ENCODE measurements at regions not wholly inside any gene's neighbourhood (a gene's known extent, or its start where the extent isn't known, plus 50 kb on each side); places are given as distances from the start of the nearest gene placed in this dataset.
"Not testable (repeated sequence)": the region's sequence is repeated elsewhere in the genome, so short reads cannot be mapped to it uniquely, and the experiment has no call there.

- DNase-seq (ENCODE audit: low read depth in 2 of 2): no peak
Observed at GRCh38 chr4:15336410-15337167, 91.2 kb upstream of the C1QTNF7 start.

- DNase-seq (ENCODE audit: low read depth in 2 of 2): not testable (repeated sequence)
Observed at GRCh38 chr4:15337168-15337657, 90.6 kb upstream of the C1QTNF7 start.

- DNase-seq (ENCODE audit: low read depth in 2 of 2): no peak
Observed at GRCh38 chr4:15339737-15340136, 88.1 kb upstream of the C1QTNF7 start.

GRCh38 chr4:15340332-15340731, 87.5 kb upstream of the C1QTNF7 start:
- DNase-seq (ENCODE audit: low read depth in 2 of 2): no peak

GRCh38 chr4:15340902-15341732, 86.7 kb upstream of the C1QTNF7 start:
- DNase-seq (ENCODE audit: low read depth in 2 of 2): no peak

- DNase-seq (ENCODE audit: low read depth in 2 of 2): no peak
Observed at GRCh38 chr4:15341733-15342300, 86.0 kb upstream of the C1QTNF7 start.

- no peak for DNase-seq (ENCODE audit: low read depth in 2 of 2)
Observed at GRCh38 chr4:15343000-15343399, 84.8 kb upstream of the C1QTNF7 start.

GRCh38 chr4:15343581-15343980, 84.3 kb upstream of the C1QTNF7 start:
- DNase-seq (ENCODE audit: low read depth in 2 of 2): no peak

GRCh38 chr4:15344041-15344440, 83.8 kb upstream of the C1QTNF7 start:
- no peak for DNase-seq (ENCODE audit: low read depth in 2 of 2)

GRCh38 chr4:15345134-15345533, 82.7 kb upstream of the C1QTNF7 start:
- DNase-seq (ENCODE audit: low read depth in 2 of 2): no peak

GRCh38 chr4:15348236-15348635, 79.6 kb upstream of the C1QTNF7 start:
- no peak for DNase-seq (ENCODE audit: low read depth in 2 of 2)

- DNase-seq (ENCODE audit: low read depth in 2 of 2): no peak
Observed at GRCh38 chr4:15348695-15349094, 79.1 kb upstream of the C1QTNF7 start.

GRCh38 chr4:15349531-15349935, 78.3 kb upstream of the C1QTNF7 start:
- DNase-seq (ENCODE audit: low read depth in 2 of 2): no peak

GRCh38 chr4:15349965-15350364, 77.9 kb upstream of the C1QTNF7 start:
- DNase-seq (ENCODE audit: low read depth in 2 of 2): no peak

GRCh38 chr4:15352524-15352923, 75.3 kb upstream of the C1QTNF7 start:
- DNase-seq (ENCODE audit: low read depth in 2 of 2): no peak

- no peak for DNase-seq (ENCODE audit: low read depth in 2 of 2)
Observed at GRCh38 chr4:15353207-15353606, 74.6 kb upstream of the C1QTNF7 start.

GRCh38 chr4:15354371-15355297, 73.2 kb upstream of the C1QTNF7 start:
- no peak for DNase-seq (ENCODE audit: low read depth in 2 of 2)

GRCh38 chr4:15361529-15361928, 66.3 kb upstream of the C1QTNF7 start:
- no peak for DNase-seq (ENCODE audit: low read depth in 2 of 2)

- DNase-seq (ENCODE audit: low read depth in 2 of 2): no peak
Observed at GRCh38 chr4:15362541-15362940, 65.3 kb upstream of the C1QTNF7 start.

GRCh38 chr4:15364183-15364582, 63.6 kb upstream of the C1QTNF7 start:
- no peak for DNase-seq (ENCODE audit: low read depth in 2 of 2)

- DNase-seq (ENCODE audit: low read depth in 2 of 2): no peak
Observed at GRCh38 chr4:15365641-15366040, 62.2 kb upstream of the C1QTNF7 start.
